ENCODE measurements at regions not wholly inside any gene's neighbourhood (a gene's known extent, or its start where the extent isn't known, plus 50 kb on each side); places are given as distances from the start of the nearest gene placed in this dataset.

DNA sequence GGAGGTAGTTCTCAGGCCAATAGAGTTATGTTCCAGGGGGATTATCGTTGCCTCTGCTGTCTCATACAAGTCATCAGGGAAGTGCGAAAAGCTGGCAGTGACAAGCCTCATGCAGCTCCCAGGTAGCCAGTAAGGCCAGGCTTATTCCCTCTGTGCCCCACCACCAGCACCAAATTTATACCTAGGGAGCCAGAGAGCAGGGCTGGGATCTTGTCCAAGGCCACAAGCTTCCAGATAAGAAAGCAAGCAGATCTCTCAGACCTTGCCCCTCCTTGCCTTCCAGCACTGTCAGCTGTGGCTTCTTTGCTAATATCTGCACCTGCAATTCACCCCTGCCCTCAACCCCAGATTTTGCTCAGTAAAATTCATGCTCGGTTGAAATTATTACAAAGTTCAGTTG lies 206.3 kb upstream of the FAT3 start:
- TF ChIP-seq RAD21 (IDR thresholded peaks at IDR 0.05; ENCODE audit: low read depth) (no peak), YY1 (IDR thresholded peaks at IDR 0.05; ENCODE audit: low read depth) (no peak), TEAD4 (IDR thresholded peaks at IDR 0.05) (no peak), TCF12 (IDR thresholded peaks at IDR 0.05; ENCODE audit: low read depth) (no peak), TAF1 (IDR thresholded peaks at IDR 0.05; ENCODE audit: low read depth) (no peak), EP300 (IDR thresholded peaks at IDR 0.05; ENCODE audit: borderline replicate concordance) (no peak), EGR1 (IDR thresholded peaks at IDR 0.05) (no peak), CEBPB (IDR thresholded peaks at IDR 0.05) (no peak)
- TF ChIP-seq, protein P1, sequence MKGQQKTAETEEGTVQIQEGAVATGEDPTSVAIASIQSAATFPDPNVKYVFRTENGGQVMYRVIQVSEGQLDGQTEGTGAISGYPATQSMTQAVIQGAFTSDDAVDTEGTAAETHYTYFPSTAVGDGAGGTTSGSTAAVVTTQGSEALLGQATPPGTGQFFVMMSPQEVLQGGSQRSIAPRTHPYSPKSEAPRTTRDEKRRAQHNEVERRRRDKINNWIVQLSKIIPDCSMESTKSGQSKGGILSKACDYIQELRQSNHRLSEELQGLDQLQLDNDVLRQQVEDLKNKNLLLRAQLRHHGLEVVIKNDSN (IDR thresholded peaks at IDR 0.05): no peak

All from Ishikawa (cell line).